ENCODE measurements at regions not wholly inside any gene's neighbourhood (a gene's known extent, or its start where the extent isn't known, plus 50 kb on each side); places are given as distances from the start of the nearest gene placed in this dataset.
"Not testable (repeated sequence)": the region's sequence is repeated elsewhere in the genome, so short reads cannot be mapped to it uniquely, and the experiment has no call there.

DNA sequence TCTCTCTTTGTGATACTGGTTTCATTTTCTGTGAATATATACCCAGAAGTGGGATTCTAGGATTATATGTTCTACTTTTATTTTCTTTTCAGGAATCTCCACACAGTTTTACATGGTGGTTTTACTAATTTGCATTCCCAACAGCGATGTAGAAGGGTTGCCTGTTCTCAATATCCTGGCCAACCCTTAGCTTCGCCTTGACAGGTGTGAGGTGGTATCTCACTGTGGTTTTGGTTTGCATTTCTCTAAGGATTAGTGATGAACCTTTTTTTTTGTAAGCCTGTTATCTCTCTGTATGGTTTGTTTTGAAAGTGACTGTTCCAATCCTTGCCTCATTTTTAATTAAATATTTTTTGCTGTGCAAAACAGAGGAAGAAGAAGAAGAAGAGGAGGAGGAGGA is 937.7 kb downstream of the CDH8 start:
- TF ChIP-seq POLR2AphosphoS5 (IDR thresholded peaks at IDR 0.05; ENCODE audit: low read depth, low read length) (no peak), TCF7L2 (IDR thresholded peaks at IDR 0.05; ENCODE audit: low read depth, low read length) (no peak), SIN3A (IDR thresholded peaks at IDR 0.05; ENCODE audit: borderline replicate concordance, insufficient read depth, low read depth, low read length) (no peak)
- TF ChIP-seq, protein P1, sequence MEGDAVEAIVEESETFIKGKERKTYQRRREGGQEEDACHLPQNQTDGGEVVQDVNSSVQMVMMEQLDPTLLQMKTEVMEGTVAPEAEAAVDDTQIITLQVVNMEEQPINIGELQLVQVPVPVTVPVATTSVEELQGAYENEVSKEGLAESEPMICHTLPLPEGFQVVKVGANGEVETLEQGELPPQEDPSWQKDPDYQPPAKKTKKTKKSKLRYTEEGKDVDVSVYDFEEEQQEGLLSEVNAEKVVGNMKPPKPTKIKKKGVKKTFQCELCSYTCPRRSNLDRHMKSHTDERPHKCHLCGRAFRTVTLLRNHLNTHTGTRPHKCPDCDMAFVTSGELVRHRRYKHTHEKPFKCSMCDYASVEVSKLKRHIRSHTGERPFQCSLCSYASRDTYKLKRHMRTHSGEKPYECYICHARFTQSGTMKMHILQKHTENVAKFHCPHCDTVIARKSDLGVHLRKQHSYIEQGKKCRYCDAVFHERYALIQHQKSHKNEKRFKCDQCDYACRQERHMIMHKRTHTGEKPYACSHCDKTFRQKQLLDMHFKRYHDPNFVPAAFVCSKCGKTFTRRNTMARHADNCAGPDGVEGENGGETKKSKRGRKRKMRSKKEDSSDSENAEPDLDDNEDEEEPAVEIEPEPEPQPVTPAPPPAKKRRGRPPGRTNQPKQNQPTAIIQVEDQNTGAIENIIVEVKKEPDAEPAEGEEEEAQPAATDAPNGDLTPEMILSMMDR (IDR thresholded peaks at IDR 0.05): no peak
- TF ChIP-seq, protein P2, sequence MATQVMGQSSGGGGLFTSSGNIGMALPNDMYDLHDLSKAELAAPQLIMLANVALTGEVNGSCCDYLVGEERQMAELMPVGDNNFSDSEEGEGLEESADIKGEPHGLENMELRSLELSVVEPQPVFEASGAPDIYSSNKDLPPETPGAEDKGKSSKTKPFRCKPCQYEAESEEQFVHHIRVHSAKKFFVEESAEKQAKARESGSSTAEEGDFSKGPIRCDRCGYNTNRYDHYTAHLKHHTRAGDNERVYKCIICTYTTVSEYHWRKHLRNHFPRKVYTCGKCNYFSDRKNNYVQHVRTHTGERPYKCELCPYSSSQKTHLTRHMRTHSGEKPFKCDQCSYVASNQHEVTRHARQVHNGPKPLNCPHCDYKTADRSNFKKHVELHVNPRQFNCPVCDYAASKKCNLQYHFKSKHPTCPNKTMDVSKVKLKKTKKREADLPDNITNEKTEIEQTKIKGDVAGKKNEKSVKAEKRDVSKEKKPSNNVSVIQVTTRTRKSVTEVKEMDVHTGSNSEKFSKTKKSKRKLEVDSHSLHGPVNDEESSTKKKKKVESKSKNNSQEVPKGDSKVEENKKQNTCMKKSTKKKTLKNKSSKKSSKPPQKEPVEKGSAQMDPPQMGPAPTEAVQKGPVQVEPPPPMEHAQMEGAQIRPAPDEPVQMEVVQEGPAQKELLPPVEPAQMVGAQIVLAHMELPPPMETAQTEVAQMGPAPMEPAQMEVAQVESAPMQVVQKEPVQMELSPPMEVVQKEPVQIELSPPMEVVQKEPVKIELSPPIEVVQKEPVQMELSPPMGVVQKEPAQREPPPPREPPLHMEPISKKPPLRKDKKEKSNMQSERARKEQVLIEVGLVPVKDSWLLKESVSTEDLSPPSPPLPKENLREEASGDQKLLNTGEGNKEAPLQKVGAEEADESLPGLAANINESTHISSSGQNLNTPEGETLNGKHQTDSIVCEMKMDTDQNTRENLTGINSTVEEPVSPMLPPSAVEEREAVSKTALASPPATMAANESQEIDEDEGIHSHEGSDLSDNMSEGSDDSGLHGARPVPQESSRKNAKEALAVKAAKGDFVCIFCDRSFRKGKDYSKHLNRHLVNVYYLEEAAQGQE (IDR thresholded peaks at IDR 0.05; ENCODE audit: insufficient read depth in 1 of 2, low read depth in 2 of 2, low read length in 1 of 2): no peak
- Histone ChIP-seq H3K27me3 (ENCODE audit: control insufficient read depth, insufficient read depth, low read length) (no peaks in the 10 kb centered on the region), H3K9me3 (ENCODE audit: control insufficient read depth, insufficient read depth, low read depth, low read length) (no peaks in the 10 kb centered on the region), H3K4me1 (ENCODE audit: control insufficient read depth, insufficient read depth, low read length) (no peaks in the 10 kb centered on the region), H3K4me3 (ENCODE audit: low read depth in 2 of 2, low read length in 2 of 2) (no peak overlapping the region), H3K36me3 (ENCODE audit: control insufficient read depth, insufficient read depth, low read length) (no peaks in the 10 kb centered on the region), H3K27ac (ENCODE audit: low read length) (no peak overlapping the region)
- in situ Hi-C loops (cut with HindIII; ENCODE audit: low pct_unique_long_range_greater_than_20kb, low sequenced_read_pairs) (no loop called here), intact Hi-C loops (cut with micrococcal nuclease; ENCODE audit: unreplicated experiment) (no loop called here)
- POLR2A ChIA-PET: no interaction called here
- CTCF ChIA-PET: no interaction called here
- no TSS peak for BruUV-seq (replicated peaks)
- DNase-seq (ENCODE audit: low read depth, low spot score): no peak
- ATAC-seq: no peak

DNA sequence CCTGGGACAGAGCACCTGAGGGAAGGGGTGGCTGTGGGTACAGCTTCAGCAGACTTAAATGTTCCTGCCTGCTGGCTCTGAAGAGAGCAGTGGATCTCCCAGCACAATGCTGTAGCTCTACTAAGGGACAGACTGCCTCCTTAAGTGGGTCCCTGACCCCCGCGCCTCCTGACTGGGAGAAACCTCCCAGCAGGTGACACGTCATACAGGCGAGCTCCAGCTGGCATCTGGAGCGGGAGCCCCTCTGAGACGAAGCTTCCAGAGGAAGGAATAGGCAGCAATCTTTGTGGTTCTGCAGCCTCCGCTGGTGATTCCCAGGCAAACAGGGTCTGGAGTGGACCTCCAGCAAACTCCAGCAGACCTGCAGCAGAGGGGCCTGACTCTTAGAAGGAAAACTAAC is 944.9 kb downstream of the CDH8 start:
- intact Hi-C loops (cut with micrococcal nuclease; ENCODE audit: unreplicated experiment); DNase-seq (ENCODE audit: low read depth, low spot score); H3K27me3 ChIP-seq (ENCODE audit: control insufficient read depth, insufficient read depth, low read length); in situ Hi-C loops (cut with HindIII; ENCODE audit: low pct_unique_long_range_greater_than_20kb, low sequenced_read_pairs); H3K9me3 ChIP-seq (ENCODE audit: control insufficient read depth, insufficient read depth, low read depth, low read length); H3K27ac ChIP-seq (ENCODE audit: low read length); H3K36me3 ChIP-seq (ENCODE audit: control insufficient read depth, insufficient read depth, low read length); CTCF ChIA-PET; BruUV-seq (replicated peaks); H3K4me3 ChIP-seq (ENCODE audit: low read depth in 2 of 2, low read length in 2 of 2); ATAC-seq; H3K4me1 ChIP-seq (ENCODE audit: control insufficient read depth, insufficient read depth, low read length); POLR2A ChIA-PET: not testable (repeated sequence)

DNA sequence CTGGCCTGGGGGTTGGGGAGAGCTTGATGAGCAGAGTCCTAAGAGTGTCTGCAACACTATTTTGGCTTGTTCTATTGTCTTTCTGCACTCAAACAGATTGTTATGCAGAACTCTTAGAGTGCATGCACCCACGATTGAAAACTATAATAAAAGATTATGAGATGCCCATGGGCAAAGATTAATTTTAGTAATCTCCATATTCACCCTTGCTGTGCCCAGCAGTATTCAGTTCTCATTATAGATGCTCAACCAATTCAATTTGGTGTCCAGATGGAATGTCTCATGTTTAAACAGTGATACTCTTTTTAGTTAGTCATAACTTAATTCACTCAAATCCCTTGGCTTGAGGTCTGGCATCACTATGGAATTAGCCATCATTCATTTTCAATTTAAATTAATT is 952.5 kb downstream of the CDH8 start:
- no peaks in the 10 kb centered on the region for H3K4me1 ChIP-seq (ENCODE audit: control insufficient read depth, insufficient read depth, low read length)
- H3K27ac ChIP-seq (ENCODE audit: low read length): no peak overlapping the region
- H3K36me3 ChIP-seq (ENCODE audit: control insufficient read depth, insufficient read depth, low read length): no peaks in the 10 kb centered on the region
- H3K9me3 ChIP-seq (ENCODE audit: control insufficient read depth, insufficient read depth, low read depth, low read length): no peaks in the 10 kb centered on the region
- TF ChIP-seq, protein P2 (IDR thresholded peaks at IDR 0.05; ENCODE audit: insufficient read depth in 1 of 2, low read depth in 2 of 2, low read length in 1 of 2): no peak
- TF ChIP-seq TCF7L2 (IDR thresholded peaks at IDR 0.05; ENCODE audit: low read depth, low read length) (no peak), SIN3A (IDR thresholded peaks at IDR 0.05; ENCODE audit: borderline replicate concordance, insufficient read depth, low read depth, low read length) (no peak), POLR2AphosphoS5 (IDR thresholded peaks at IDR 0.05; ENCODE audit: low read depth, low read length) (no peak)
- TF ChIP-seq, protein P1 (IDR thresholded peaks at IDR 0.05): no peak
- H3K27me3 ChIP-seq (ENCODE audit: control insufficient read depth, insufficient read depth, low read length): no peaks in the 10 kb centered on the region
- POLR2A ChIA-PET: no interaction called here
- in situ Hi-C loops (cut with HindIII; ENCODE audit: low pct_unique_long_range_greater_than_20kb, low sequenced_read_pairs) (no loop called here), intact Hi-C loops (cut with micrococcal nuclease; ENCODE audit: unreplicated experiment) (no loop called here)
- CTCF ChIA-PET: no interaction called here
- no peak for DNase-seq (ENCODE audit: low read depth, low spot score)
- no peak overlapping the region for H3K4me3 ChIP-seq (ENCODE audit: low read depth in 2 of 2, low read length in 2 of 2)
- no peak for ATAC-seq
- no TSS peak for BruUV-seq (replicated peaks)

All from Panc1 (cell line).